ENCODE measurements at regions not wholly inside any gene's neighbourhood (a gene's known extent, or its start where the extent isn't known, plus 50 kb on each side); places are given as distances from the start of the nearest gene placed in this dataset.

DNA sequence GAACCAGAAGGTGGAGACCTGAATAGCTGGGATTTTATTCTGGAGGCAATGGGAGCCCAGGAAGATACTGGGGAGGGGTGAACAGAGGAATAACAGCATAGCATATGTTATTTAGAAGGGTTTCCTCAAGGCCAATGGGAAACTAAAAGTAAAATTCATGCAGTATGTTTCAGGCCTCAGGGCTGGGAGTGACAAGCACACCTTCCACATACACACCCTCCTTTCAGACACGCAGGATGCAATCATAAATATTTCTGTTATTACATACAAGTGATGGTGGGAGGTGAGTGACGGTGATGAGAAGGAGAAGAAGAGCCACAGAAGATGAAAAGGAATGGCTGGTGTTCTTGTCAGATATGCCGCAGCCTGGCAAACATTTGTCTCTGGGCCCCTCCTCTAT, 106.1 kb upstream of the FLRT2 start:
- no peaks in the 10 kb centered on the region for H3K27me3 ChIP-seq (ENCODE audit: insufficient read depth)
- no peaks in the 10 kb centered on the region for H3K36me3 ChIP-seq (ENCODE audit: insufficient read depth)
- H3K79me2 ChIP-seq (replicated peaks; ENCODE audit: insufficient read depth): no peaks in the 10 kb centered on the region
- TF ChIP-seq, protein P1, sequence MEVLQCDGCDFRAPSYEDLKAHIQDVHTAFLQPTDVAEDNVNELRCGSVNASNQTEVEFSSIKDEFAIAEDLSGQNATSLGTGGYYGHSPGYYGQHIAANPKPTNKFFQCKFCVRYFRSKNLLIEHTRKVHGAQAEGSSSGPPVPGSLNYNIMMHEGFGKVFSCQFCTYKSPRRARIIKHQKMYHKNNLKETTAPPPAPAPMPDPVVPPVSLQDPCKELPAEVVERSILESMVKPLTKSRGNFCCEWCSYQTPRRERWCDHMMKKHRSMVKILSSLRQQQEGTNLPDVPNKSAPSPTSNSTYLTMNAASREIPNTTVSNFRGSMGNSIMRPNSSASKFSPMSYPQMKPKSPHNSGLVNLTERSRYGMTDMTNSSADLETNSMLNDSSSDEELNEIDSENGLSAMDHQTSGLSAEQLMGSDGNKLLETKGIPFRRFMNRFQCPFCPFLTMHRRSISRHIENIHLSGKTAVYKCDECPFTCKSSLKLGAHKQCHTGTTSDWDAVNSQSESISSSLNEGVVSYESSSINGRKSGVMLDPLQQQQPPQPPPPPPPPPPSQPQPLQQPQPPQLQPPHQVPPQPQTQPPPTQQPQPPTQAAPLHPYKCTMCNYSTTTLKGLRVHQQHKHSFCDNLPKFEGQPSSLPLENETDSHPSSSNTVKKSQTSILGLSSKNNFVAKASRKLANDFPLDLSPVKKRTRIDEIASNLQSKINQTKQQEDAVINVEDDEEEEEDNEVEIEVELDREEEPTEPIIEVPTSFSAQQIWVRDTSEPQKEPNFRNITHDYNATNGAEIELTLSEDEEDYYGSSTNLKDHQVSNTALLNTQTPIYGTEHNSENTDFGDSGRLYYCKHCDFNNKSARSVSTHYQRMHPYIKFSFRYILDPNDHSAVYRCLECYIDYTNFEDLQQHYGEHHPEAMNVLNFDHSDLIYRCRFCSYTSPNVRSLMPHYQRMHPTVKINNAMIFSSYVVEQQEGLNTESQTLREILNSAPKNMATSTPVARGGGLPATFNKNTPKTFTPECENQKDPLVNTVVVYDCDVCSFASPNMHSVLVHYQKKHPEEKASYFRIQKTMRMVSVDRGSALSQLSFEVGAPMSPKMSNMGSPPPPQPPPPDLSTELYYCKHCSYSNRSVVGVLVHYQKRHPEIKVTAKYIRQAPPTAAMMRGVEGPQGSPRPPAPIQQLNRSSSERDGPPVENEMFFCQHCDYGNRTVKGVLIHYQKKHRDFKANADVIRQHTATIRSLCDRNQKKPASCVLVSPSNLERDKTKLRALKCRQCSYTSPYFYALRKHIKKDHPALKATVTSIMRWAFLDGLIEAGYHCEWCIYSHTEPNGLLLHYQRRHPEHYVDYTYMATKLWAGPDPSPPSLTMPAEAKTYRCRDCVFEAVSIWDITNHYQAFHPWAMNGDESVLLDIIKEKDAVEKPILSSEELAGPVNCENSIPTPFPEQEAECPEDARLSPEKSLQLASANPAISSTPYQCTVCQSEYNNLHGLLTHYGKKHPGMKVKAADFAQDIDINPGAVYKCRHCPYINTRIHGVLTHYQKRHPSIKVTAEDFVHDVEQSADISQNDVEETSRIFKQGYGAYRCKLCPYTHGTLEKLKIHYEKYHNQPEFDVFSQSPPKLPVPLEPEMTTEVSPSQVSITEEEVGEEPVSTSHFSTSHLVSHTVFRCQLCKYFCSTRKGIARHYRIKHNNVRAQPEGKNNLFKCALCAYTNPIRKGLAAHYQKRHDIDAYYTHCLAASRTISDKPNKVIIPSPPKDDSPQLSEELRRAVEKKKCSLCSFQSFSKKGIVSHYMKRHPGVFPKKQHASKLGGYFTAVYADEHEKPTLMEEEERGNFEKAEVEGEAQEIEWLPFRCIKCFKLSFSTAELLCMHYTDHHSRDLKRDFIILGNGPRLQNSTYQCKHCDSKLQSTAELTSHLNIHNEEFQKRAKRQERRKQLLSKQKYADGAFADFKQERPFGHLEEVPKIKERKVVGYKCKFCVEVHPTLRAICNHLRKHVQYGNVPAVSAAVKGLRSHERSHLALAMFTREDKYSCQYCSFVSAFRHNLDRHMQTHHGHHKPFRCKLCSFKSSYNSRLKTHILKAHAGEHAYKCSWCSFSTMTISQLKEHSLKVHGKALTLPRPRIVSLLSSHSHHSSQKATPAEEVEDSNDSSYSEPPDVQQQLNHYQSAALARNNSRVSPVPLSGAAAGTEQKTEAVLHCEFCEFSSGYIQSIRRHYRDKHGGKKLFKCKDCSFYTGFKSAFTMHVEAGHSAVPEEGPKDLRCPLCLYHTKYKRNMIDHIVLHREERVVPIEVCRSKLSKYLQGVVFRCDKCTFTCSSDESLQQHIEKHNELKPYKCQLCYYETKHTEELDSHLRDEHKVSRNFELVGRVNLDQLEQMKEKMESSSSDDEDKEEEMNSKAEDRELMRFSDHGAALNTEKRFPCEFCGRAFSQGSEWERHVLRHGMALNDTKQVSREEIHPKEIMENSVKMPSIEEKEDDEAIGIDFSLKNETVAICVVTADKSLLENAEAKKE (CRISPR knock-in tag; IDR thresholded peaks at IDR 0.05): no peak
- TF ChIP-seq, protein P2, sequence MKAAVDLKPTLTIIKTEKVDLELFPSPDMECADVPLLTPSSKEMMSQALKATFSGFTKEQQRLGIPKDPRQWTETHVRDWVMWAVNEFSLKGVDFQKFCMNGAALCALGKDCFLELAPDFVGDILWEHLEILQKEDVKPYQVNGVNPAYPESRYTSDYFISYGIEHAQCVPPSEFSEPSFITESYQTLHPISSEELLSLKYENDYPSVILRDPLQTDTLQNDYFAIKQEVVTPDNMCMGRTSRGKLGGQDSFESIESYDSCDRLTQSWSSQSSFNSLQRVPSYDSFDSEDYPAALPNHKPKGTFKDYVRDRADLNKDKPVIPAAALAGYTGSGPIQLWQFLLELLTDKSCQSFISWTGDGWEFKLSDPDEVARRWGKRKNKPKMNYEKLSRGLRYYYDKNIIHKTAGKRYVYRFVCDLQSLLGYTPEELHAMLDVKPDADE (IDR thresholded peaks at IDR 0.05): no peak
- no peaks in the 10 kb centered on the region for H3K4me1 Mint-ChIP-seq
- no peaks in the 10 kb centered on the region; the same call in 2 of the 3 replicates for H3K9me3 Mint-ChIP-seq
- H3K4me2 ChIP-seq: no peak overlapping the region
- peaks cover 3% of the 10 kb centered on the region; the same call in 1 of the 2 replicates for H3K9me2 ChIP-seq (ENCODE audit: insufficient read depth)
- no peak overlapping the region for H3K4me3 ChIP-seq
- H3K27me3 Mint-ChIP-seq (ENCODE audit: insufficient read depth, low read depth, poor library complexity): no peaks in the 10 kb centered on the region
- no peak overlapping the region for H3K27ac ChIP-seq (ENCODE audit: low read depth)
- no peak for ATAC-seq
- H3K36me3 Mint-ChIP-seq (ENCODE audit: low read depth): no peaks in the 10 kb centered on the region
- no peak overlapping the region for H2AFZ ChIP-seq
- H3K4me1 ChIP-seq (ENCODE audit: insufficient read depth): no peaks in the 10 kb centered on the region
- no peak overlapping the region for H3K4me3 Mint-ChIP-seq
- DNase-seq (ENCODE audit: low spot score): no peak
- H3K27ac Mint-ChIP-seq: no peak overlapping the region
- H3F3A ChIP-seq (replicated peaks; ENCODE audit: low read depth): no peaks in the 10 kb centered on the region
- no peaks in the 10 kb centered on the region for H4K20me1 ChIP-seq (replicated peaks; ENCODE audit: insufficient read depth)

DNA sequence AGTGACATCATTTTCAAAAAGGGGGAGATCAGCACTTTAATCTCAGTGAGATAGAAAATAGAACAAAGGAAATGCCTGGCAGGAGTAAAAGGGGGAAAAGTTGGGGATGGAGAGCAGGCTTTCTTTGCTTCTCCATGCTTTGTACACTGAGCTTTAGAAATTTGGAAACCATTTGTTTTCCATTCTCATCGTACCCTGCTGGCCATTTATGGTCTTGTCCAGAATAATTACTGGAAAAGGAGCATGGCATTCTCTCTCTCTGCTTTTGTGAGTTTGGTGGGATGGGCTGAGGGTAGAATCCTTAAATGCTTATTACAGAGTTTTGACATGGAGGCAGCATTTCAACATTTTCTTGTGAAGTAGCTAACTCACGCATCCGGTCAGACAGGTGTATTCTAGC, 104.4 kb upstream of the FLRT2 start:
- no peaks in the 10 kb centered on the region for H3F3A ChIP-seq (replicated peaks; ENCODE audit: low read depth)
- H3K9me2 ChIP-seq (ENCODE audit: insufficient read depth): peaks cover 3% of the 10 kb centered on the region; the same call in 1 of the 2 replicates
- no peaks in the 10 kb centered on the region for H3K27me3 ChIP-seq (ENCODE audit: insufficient read depth)
- no peaks in the 10 kb centered on the region for H3K4me1 ChIP-seq (ENCODE audit: insufficient read depth)
- ATAC-seq (no peak), DNase-seq (ENCODE audit: low spot score) (no peak)
- no peak overlapping the region for H2AFZ ChIP-seq
- no peaks in the 10 kb centered on the region for H3K36me3 ChIP-seq (ENCODE audit: insufficient read depth)
- Mint-ChIP-seq H3K27ac (no peak overlapping the region), H3K4me3 (no peak overlapping the region), H3K27me3 (ENCODE audit: insufficient read depth, low read depth, poor library complexity) (peaks cover 2% of the 10 kb centered on the region), H3K36me3 (ENCODE audit: low read depth) (peaks cover 4% of the 10 kb centered on the region; the same call in 1 of the 3 replicates), H3K4me1 (no peaks in the 10 kb centered on the region), H3K9me3 (peaks cover 7% of the 10 kb centered on the region; the same call in 2 of the 3 replicates)
- no peaks in the 10 kb centered on the region for H3K79me2 ChIP-seq (replicated peaks; ENCODE audit: insufficient read depth)
- H3K4me3 ChIP-seq: no peak overlapping the region
- H3K4me2 ChIP-seq: no peak overlapping the region
- H4K20me1 ChIP-seq (replicated peaks; ENCODE audit: insufficient read depth): no peaks in the 10 kb centered on the region
- no peak overlapping the region for H3K27ac ChIP-seq (ENCODE audit: low read depth)
- TF ChIP-seq ZNF331 (CRISPR knock-in tag; IDR thresholded peaks at IDR 0.05; ENCODE audit: low read depth) (no peak), NANOG (IDR thresholded peaks at IDR 0.05; ENCODE audit: borderline replicate concordance) (no peak), EZH2phosphoT487 (IDR thresholded peaks at IDR 0.05; ENCODE audit: unreplicated experiment) (no peak), EZH2 (IDR thresholded peaks at IDR 0.05; ENCODE audit: low read depth, unreplicated experiment) (no peak)

Data from GM23338 (cell line).